ENCODE measurements at regions not wholly inside any gene's neighbourhood (a gene's known extent, or its start where the extent isn't known, plus 50 kb on each side); places are given as distances from the start of the nearest gene placed in this dataset.

GRCh38 chr4:18294846-18295245 lies 273.3 kb upstream of the LCORL start:
- no peak for DNase-seq
- no peaks in the 10 kb centered on the region for H3K4me1 ChIP-seq (ENCODE audit: control insufficient read depth, insufficient read depth, low read length)
- no peak overlapping the region for H3K4me3 ChIP-seq (ENCODE audit: low read length)
- no peaks in the 10 kb centered on the region for H3K9me3 ChIP-seq (ENCODE audit: control insufficient read depth, low read length)
- no peaks in the 10 kb centered on the region for H3K27me3 ChIP-seq (ENCODE audit: control insufficient read depth, insufficient read depth)
- 66% methylated on average over 2 of the region's 2 CpGs for WGBS
- ATAC-seq: no peak
- H3K27ac ChIP-seq (ENCODE audit: low read length): no peak overlapping the region
- intact Hi-C loops (cut with DNase I): no loop called here

- 83% methylated on average over 6 of the region's 6 CpGs for WGBS
- no peak for DNase-seq
- H3K4me3 ChIP-seq (ENCODE audit: low read length): no peak overlapping the region
- intact Hi-C loops (cut with DNase I): no loop called here
- no peak for ATAC-seq
- H3K27ac ChIP-seq (ENCODE audit: low read length): no peak overlapping the region
- no peaks in the 10 kb centered on the region for H3K4me1 ChIP-seq (ENCODE audit: control insufficient read depth, insufficient read depth, low read length)
- no peaks in the 10 kb centered on the region for H3K9me3 ChIP-seq (ENCODE audit: control insufficient read depth, low read length)
- no peaks in the 10 kb centered on the region for H3K27me3 ChIP-seq (ENCODE audit: control insufficient read depth, insufficient read depth)
Measured at GRCh38 chr4:18294021-18294420, 272.5 kb upstream of the LCORL start.

DNA sequence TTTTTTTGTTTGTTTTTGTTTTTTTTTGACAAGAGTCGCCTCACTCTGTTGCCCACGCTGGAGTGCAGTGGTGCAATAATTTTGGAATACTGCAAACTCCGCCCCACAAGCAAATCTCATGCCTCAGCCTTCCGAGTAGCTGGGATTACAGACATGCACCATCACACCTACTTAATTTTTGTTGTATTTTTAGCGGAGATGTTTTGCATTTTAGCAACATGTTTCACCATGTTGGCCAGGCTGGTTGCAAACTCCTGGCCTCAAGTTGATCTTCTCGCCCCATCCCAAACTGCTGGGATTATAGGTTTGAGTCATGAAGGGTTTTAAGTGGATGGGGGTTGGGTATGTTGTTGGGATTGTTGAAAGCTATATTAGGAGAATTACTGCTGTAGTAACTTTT lies 270.9 kb upstream of the LCORL start:
- ATAC-seq: no peak
- WGBS: 78% methylated on average over 6 of the region's 6 CpGs
- intact Hi-C loops (cut with DNase I): no loop called here
- Histone ChIP-seq H3K27ac (ENCODE audit: low read length) (no peak overlapping the region), H3K27me3 (ENCODE audit: control insufficient read depth, insufficient read depth) (no peaks in the 10 kb centered on the region), H3K4me3 (ENCODE audit: low read length) (no peak overlapping the region), H3K4me1 (ENCODE audit: control insufficient read depth, insufficient read depth, low read length) (no peaks in the 10 kb centered on the region), H3K9me3 (ENCODE audit: control insufficient read depth, low read length) (no peaks in the 10 kb centered on the region)
- DNase-seq: no peak

DNA sequence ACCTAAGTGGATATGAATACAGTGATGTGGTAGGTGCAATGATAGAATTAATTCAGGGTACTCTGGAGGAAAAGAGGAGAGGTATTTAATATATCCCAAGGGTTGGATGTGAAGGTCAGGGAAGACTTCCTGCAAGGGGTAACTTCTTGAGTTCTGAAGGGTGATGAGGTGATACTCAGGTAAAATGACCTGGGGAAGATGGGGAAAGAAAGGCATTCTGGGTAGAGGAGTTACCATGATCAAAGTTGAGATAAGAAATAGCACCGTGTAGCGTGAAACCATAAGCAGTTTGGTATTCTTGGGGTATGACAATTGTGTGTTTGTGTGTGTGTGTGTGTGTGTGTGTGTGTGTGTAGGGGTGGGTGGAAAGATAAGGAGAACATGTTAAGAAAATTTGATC lies 270.4 kb upstream of the LCORL start:
- Histone ChIP-seq H3K27ac (ENCODE audit: low read length) (no peak overlapping the region), H3K27me3 (ENCODE audit: control insufficient read depth, insufficient read depth) (no peaks in the 10 kb centered on the region), H3K4me1 (ENCODE audit: control insufficient read depth, insufficient read depth, low read length) (no peaks in the 10 kb centered on the region), H3K9me3 (ENCODE audit: control insufficient read depth, low read length) (no peaks in the 10 kb centered on the region), H3K4me3 (ENCODE audit: low read length) (no peak overlapping the region)
- DNase-seq (no peak), ATAC-seq (no peak)
- WGBS: 82% methylated on average over 2 of the region's 2 CpGs
- intact Hi-C loops (cut with DNase I): no loop called here

GRCh38 chr4:18291256-18291655 lies 269.7 kb upstream of the LCORL start:
- intact Hi-C loops (cut with DNase I): no loop called here
- H3K27ac ChIP-seq (ENCODE audit: low read length): no peak overlapping the region
- no peaks in the 10 kb centered on the region for H3K9me3 ChIP-seq (ENCODE audit: control insufficient read depth, low read length)
- DNase-seq (no peak), ATAC-seq (no peak)
- WGBS: 56% methylated on average over 5 of the region's 5 CpGs
- no peaks in the 10 kb centered on the region for H3K27me3 ChIP-seq (ENCODE audit: control insufficient read depth, insufficient read depth)
- no peak overlapping the region for H3K4me3 ChIP-seq (ENCODE audit: low read length)
- H3K4me1 ChIP-seq (ENCODE audit: control insufficient read depth, insufficient read depth, low read length): no peaks in the 10 kb centered on the region

DNA sequence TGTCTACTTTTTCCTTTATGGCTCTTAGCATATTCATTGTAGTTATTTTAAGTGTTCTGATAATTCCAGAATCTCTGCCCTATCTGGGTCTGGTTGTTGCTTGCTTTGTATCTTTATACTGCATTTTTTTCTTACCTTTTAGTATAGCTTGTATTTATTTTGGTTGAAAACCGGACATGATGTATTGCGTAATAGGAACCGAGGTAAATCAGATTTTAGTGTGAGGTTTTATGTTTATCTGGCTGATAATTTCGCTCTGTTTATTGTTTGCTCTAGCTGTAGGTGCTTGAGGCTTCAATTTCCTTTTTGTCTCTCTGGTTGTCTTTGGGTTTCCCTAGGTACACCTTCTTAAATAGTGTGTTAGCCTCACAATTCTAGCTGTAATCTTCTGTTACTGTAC lies 263.8 kb upstream of the LCORL start:
- 84% methylated on average over 4 of the region's 4 CpGs for WGBS
- no peaks in the 10 kb centered on the region for H3K4me1 ChIP-seq (ENCODE audit: control insufficient read depth, insufficient read depth, low read length)
- ATAC-seq (no peak), DNase-seq (no peak)
- no peaks in the 10 kb centered on the region for H3K27me3 ChIP-seq (ENCODE audit: control insufficient read depth, insufficient read depth)
- H3K4me3 ChIP-seq (ENCODE audit: low read length): no peak overlapping the region
- H3K27ac ChIP-seq (ENCODE audit: low read length): no peak overlapping the region
- intact Hi-C loops (cut with DNase I): no loop called here
- H3K9me3 ChIP-seq (ENCODE audit: control insufficient read depth, low read length): no peaks in the 10 kb centered on the region

DNA sequence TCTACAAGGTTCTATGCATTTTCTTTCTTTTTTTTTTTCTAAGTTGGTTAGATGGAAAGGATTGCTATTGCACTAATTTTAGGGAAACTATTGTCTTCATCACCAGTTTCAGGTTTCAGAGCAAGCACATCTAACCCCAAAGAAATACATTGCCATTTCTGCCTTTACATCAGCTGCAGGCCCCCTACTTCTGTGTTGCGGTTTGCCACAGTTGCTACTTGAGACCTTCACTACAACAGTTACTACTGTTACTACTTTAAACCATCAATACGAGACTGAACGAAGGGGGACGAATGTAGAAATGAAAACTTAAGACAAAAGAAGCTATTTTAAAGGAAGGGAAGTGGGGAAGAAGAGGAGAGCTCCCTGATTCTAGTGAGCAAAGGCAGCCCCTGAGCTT lies 256.7 kb upstream of the LCORL start:
- no peak for ATAC-seq

GRCh38 chr4:18262832-18263231 lies 241.3 kb upstream of the LCORL start:
- Histone ChIP-seq H3K27me3 (ENCODE audit: control insufficient read depth, insufficient read depth) (no peaks in the 10 kb centered on the region), H3K4me1 (ENCODE audit: control insufficient read depth, insufficient read depth, low read length) (no peaks in the 10 kb centered on the region), H3K4me3 (ENCODE audit: low read length) (no peak overlapping the region), H3K27ac (ENCODE audit: low read length) (no peak overlapping the region), H3K9me3 (ENCODE audit: control insufficient read depth, low read length) (no peaks in the 10 kb centered on the region)
- DNase-seq: no peak
- intact Hi-C loops (cut with DNase I): no loop called here
- WGBS: 74% methylated on average over 3 of the region's 3 CpGs
- no peak for ATAC-seq

More for the DNA sequence above, 256.7 kb upstream of the LCORL start:
- no peak overlapping the region for H3K4me3 ChIP-seq (ENCODE audit: low read length)
- H3K27ac ChIP-seq (ENCODE audit: low read length): no peak overlapping the region
- WGBS: 87% methylated on average over 4 of the region's 4 CpGs
- intact Hi-C loops (cut with DNase I): no loop called here
- no peak for DNase-seq
- H3K9me3 ChIP-seq (ENCODE audit: control insufficient read depth, low read length): no peaks in the 10 kb centered on the region
- H3K4me1 ChIP-seq (ENCODE audit: control insufficient read depth, insufficient read depth, low read length): no peaks in the 10 kb centered on the region
- no peaks in the 10 kb centered on the region for H3K27me3 ChIP-seq (ENCODE audit: control insufficient read depth, insufficient read depth)

GRCh38 chr4:18252052-18252451 lies 230.5 kb upstream of the LCORL start:
- no peak overlapping the region for H3K27ac ChIP-seq (ENCODE audit: low read length)
- DNase-seq (no peak), ATAC-seq (no peak)
- no peaks in the 10 kb centered on the region for H3K27me3 ChIP-seq (ENCODE audit: control insufficient read depth, insufficient read depth)
- no peaks in the 10 kb centered on the region for H3K4me1 ChIP-seq (ENCODE audit: control insufficient read depth, insufficient read depth, low read length)
- no peaks in the 10 kb centered on the region for H3K9me3 ChIP-seq (ENCODE audit: control insufficient read depth, low read length)
- intact Hi-C loops (cut with DNase I): no loop called here
- no peak overlapping the region for H3K4me3 ChIP-seq (ENCODE audit: low read length)
- WGBS: 90% methylated on average over 1 of the region's 1 CpG

- H3K4me1 ChIP-seq (ENCODE audit: control insufficient read depth, insufficient read depth, low read length): no peaks in the 10 kb centered on the region
- intact Hi-C loops (cut with DNase I): no loop called here
Measured at GRCh38 chr4:18250564-18250963, 229.0 kb upstream of the LCORL start.

GRCh38 chr4:18248611-18249010 lies 227.1 kb upstream of the LCORL start:
- Histone ChIP-seq H3K4me3 (ENCODE audit: low read length) (no peak overlapping the region), H3K4me1 (ENCODE audit: control insufficient read depth, insufficient read depth, low read length) (no peaks in the 10 kb centered on the region), H3K27ac (ENCODE audit: low read length) (no peak overlapping the region), H3K9me3 (ENCODE audit: control insufficient read depth, low read length) (no peaks in the 10 kb centered on the region), H3K27me3 (ENCODE audit: control insufficient read depth, insufficient read depth) (no peaks in the 10 kb centered on the region)
- ATAC-seq (no peak), DNase-seq (no peak)
- 79% methylated on average over 2 of the region's 2 CpGs for WGBS
- intact Hi-C loops (cut with DNase I): no loop called here

More at GRCh38 chr4:18250564-18250963, 229.0 kb upstream of the LCORL start:
- no peak for DNase-seq
- no peak for ATAC-seq
- no peak overlapping the region for H3K4me3 ChIP-seq (ENCODE audit: low read length)
- H3K9me3 ChIP-seq (ENCODE audit: control insufficient read depth, low read length): no peaks in the 10 kb centered on the region
- no peak overlapping the region for H3K27ac ChIP-seq (ENCODE audit: low read length)
- H3K27me3 ChIP-seq (ENCODE audit: control insufficient read depth, insufficient read depth): no peaks in the 10 kb centered on the region

DNA sequence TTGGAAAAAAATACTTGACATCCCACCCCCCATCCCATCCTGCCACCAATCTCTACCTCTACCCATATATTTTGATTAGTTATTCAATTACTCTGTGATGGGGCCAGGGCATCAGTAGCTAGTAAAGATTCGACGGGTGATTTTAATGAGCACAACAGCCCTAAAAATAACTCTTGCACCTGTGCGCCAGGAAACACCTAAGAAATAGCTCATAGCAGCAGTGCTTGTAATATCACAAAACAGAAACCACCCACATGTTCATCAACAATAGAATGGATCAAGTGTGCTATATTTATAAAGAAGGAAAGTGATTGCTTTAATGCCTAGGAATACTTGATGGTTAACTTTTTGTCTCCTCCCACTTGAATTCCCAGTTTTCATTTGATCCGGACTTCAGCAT lies 225.6 kb upstream of the LCORL start:
- H3K4me3 ChIP-seq (ENCODE audit: low read length): no peak overlapping the region
- DNase-seq: no peak
- H3K9me3 ChIP-seq (ENCODE audit: control insufficient read depth, low read length): no peaks in the 10 kb centered on the region
- H3K4me1 ChIP-seq (ENCODE audit: control insufficient read depth, insufficient read depth, low read length): no peaks in the 10 kb centered on the region
- H3K27me3 ChIP-seq (ENCODE audit: control insufficient read depth, insufficient read depth): no peaks in the 10 kb centered on the region
- 70% methylated on average over 4 of the region's 4 CpGs for WGBS
- no peak for ATAC-seq
- H3K27ac ChIP-seq (ENCODE audit: low read length): no peak overlapping the region
- intact Hi-C loops (cut with DNase I): no loop called here

Measured in right cardiac atrium (tissue), 5 donors.